SK-N-SH (cell line): ENCODE measurements at regions not wholly inside any gene's neighbourhood (a gene's known extent, or its start where the extent isn't known, plus 50 kb on each side); places are given as distances from the start of the nearest gene placed in this dataset.

Experiments
- CHD2 ChIP-seq: fragments of 150-350 bp; IDR thresholded peaks from 2 replicates; pipeline ENCODE4 v1.6.1; 2018; ENCODE audit warnings: low read length; ENCODE audit not compliant: partially characterized antibody
- CTCF ChIP-seq: fragments of 200-600 bp; sonication (generic); IDR thresholded peaks from 2 replicates; pipeline ENCODE4 v1.6.1; 2017; ENCODE audit warnings: antibody characterized with exemption, mild to moderate bottlenecking, moderate library complexity

GRCh38 chr9:135183528-135184180, 96.2 kb downstream of the OLFM1 start:
- TF ChIP-seq CTCF = no peak
- no peak for TF ChIP-seq CHD2
